ENCODE measurements at regions not wholly inside any gene's neighbourhood (a gene's known extent, or its start where the extent isn't known, plus 50 kb on each side); places are given as distances from the start of the nearest gene placed in this dataset.

GRCh38 chr5:34501840-34502239 lies 154.3 kb upstream of the RAI14 start:
- Histone ChIP-seq H3K4me1 (ENCODE audit: insufficient read depth, low read length, severe bottlenecking) (no peaks in the 10 kb centered on the region), H3K27me3 (ENCODE audit: insufficient read depth, low read length) (no peaks in the 10 kb centered on the region), H3K9me3 (ENCODE audit: low read length) (no peaks in the 10 kb centered on the region), H3K9ac (ENCODE audit: low read length) (no peak overlapping the region), H3K79me2 (ENCODE audit: insufficient read depth, low read length) (no peaks in the 10 kb centered on the region), H4K20me1 (ENCODE audit: insufficient read depth, low read length) (no peaks in the 10 kb centered on the region), H3K4me3 (ENCODE audit: low read depth, low read length, poor library complexity, severe bottlenecking) (no peak overlapping the region), H3K9me2 (ENCODE audit: low read depth, low read length) (no peaks in the 10 kb centered on the region), H3K27ac (ENCODE audit: low read depth, low read length, poor library complexity, severe bottlenecking) (no peak overlapping the region), H3K36me3 (ENCODE audit: insufficient read depth, low read length) (no peaks in the 10 kb centered on the region), H3F3A (ENCODE audit: insufficient read depth, low read length) (no peaks in the 10 kb centered on the region), H3K4me2 (ENCODE audit: low read length) (no peak overlapping the region), H2AFZ (ENCODE audit: low read length) (no peak overlapping the region)
- no peak for TF ChIP-seq CTCF (IDR thresholded peaks at IDR 0.05; ENCODE audit: low read length)
- no peak for TF ChIP-seq EZH2 (IDR thresholded peaks at IDR 0.05; ENCODE audit: borderline replicate concordance, low read length)

GRCh38 chr5:34502581-34502980 lies 153.5 kb upstream of the RAI14 start:
- H3K79me2 ChIP-seq (ENCODE audit: insufficient read depth, low read length) = no peaks in the 10 kb centered on the region
- H3K27ac ChIP-seq (ENCODE audit: low read depth, low read length, poor library complexity, severe bottlenecking) = no peak overlapping the region
- no peaks in the 10 kb centered on the region for H3K27me3 ChIP-seq (ENCODE audit: insufficient read depth, low read length)
- no peak overlapping the region for H3K4me3 ChIP-seq (ENCODE audit: low read depth, low read length, poor library complexity, severe bottlenecking)
- TF ChIP-seq CTCF (IDR thresholded peaks at IDR 0.05; ENCODE audit: low read length) (no peak), EZH2 (IDR thresholded peaks at IDR 0.05; ENCODE audit: borderline replicate concordance, low read length) (no peak)
- no peaks in the 10 kb centered on the region for H3K9me3 ChIP-seq (ENCODE audit: low read length)
- no peaks in the 10 kb centered on the region for H3F3A ChIP-seq (ENCODE audit: insufficient read depth, low read length)
- H3K4me1 ChIP-seq (ENCODE audit: insufficient read depth, low read length, severe bottlenecking) = no peaks in the 10 kb centered on the region
- no peak overlapping the region for H2AFZ ChIP-seq (ENCODE audit: low read length)
- no peaks in the 10 kb centered on the region for H3K36me3 ChIP-seq (ENCODE audit: insufficient read depth, low read length)
- H4K20me1 ChIP-seq (ENCODE audit: insufficient read depth, low read length) = no peaks in the 10 kb centered on the region
- no peak overlapping the region for H3K4me2 ChIP-seq (ENCODE audit: low read length)
- H3K9me2 ChIP-seq (ENCODE audit: low read depth, low read length) = no peaks in the 10 kb centered on the region
- H3K9ac ChIP-seq (ENCODE audit: low read length) = no peak overlapping the region

GRCh38 chr5:34503379-34504253 lies 152.5 kb upstream of the RAI14 start:
- Histone ChIP-seq H3F3A (ENCODE audit: insufficient read depth, low read length) (no peaks in the 10 kb centered on the region), H3K4me1 (ENCODE audit: insufficient read depth, low read length, severe bottlenecking) (no peaks in the 10 kb centered on the region), H4K20me1 (ENCODE audit: insufficient read depth, low read length) (no peaks in the 10 kb centered on the region), H3K36me3 (ENCODE audit: insufficient read depth, low read length) (no peaks in the 10 kb centered on the region), H3K4me3 (ENCODE audit: low read depth, low read length, poor library complexity, severe bottlenecking) (no peak overlapping the region), H3K79me2 (ENCODE audit: insufficient read depth, low read length) (no peaks in the 10 kb centered on the region), H3K9me2 (ENCODE audit: low read depth, low read length) (no peaks in the 10 kb centered on the region), H2AFZ (ENCODE audit: low read length) (no peak overlapping the region), H3K9me3 (ENCODE audit: low read length) (no peaks in the 10 kb centered on the region), H3K27ac (ENCODE audit: low read depth, low read length, poor library complexity, severe bottlenecking) (no peak overlapping the region), H3K9ac (ENCODE audit: low read length) (no peak overlapping the region), H3K4me2 (ENCODE audit: low read length) (no peak overlapping the region), H3K27me3 (ENCODE audit: insufficient read depth, low read length) (no peaks in the 10 kb centered on the region)
- TF ChIP-seq CTCF (IDR thresholded peaks at IDR 0.05; ENCODE audit: low read length) = no peak
- TF ChIP-seq EZH2 (IDR thresholded peaks at IDR 0.05; ENCODE audit: borderline replicate concordance, low read length) = no peak

Measured in OCI-LY1 (cell line).